HL-60 (cell line): ENCODE measurements at regions not wholly inside any gene's neighbourhood (a gene's known extent, or its start where the extent isn't known, plus 50 kb on each side); places are given as distances from the start of the nearest gene placed in this dataset.

ENCODE experiments used
- DNase-seq, 2 experiments: peaks; one replicate each; pipeline ENCODE4 v3.0.0-alpha.2; 2010 to 2020; ENCODE audit warnings: low read depth in 1 of 2, low spot score in 1 of 2
- H3K27ac ChIP-seq: fragments of 250-450 bp; sonication (Bioruptor Pico); replicated peaks from 2 replicates; pipeline ENCODE4 v1.5.1; 2020; ENCODE audit warnings: mild to moderate bottlenecking, moderate library complexity
- H3K27me3 ChIP-seq: fragments of 250-450 bp; sonication (Bioruptor Pico); 2 replicates; pipeline ENCODE4 v1.5.1; 2021; ENCODE audit warnings: mild to moderate bottlenecking, moderate library complexity; ENCODE audit not compliant: insufficient read depth, poor library complexity, severe bottlenecking
- H3K4me3 ChIP-seq: replicated peaks from 2 replicates; pipeline ENCODE4 v1.5.1; 2011; ENCODE audit warnings: mild to moderate bottlenecking, control low read depth, low read length; ENCODE audit not compliant: insufficient read depth
- CTCF ChIP-seq: IDR thresholded peaks from one replicate; pipeline ENCODE4 v1.5.1; 2011; ENCODE audit warnings: low read length, control low read depth, inconsistent platforms; ENCODE audit not compliant: insufficient read depth
- GABPA ChIP-seq: IDR thresholded peaks from 2 replicates; pipeline ENCODE4 v1.6.1; 2012; ENCODE audit warnings: low read depth
- POLR2AphosphoS5 ChIP-seq: IDR thresholded peaks from 2 replicates; pipeline ENCODE4 v1.6.1; 2012; ENCODE audit warnings: low read depth
- REST ChIP-seq: IDR thresholded peaks from 2 replicates; pipeline ENCODE4 v1.6.1; 2012; ENCODE audit warnings: low read depth; ENCODE audit not compliant: insufficient replicate concordance
- SPI1 ChIP-seq: IDR thresholded peaks from 2 replicates; pipeline ENCODE4 v1.6.1; 2012; ENCODE audit warnings: low read depth, mild to moderate bottlenecking, borderline replicate concordance

GRCh38 chr6:19558201-19558600, 279.0 kb upstream of the ID4 start:
- Histone ChIP-seq H3K27ac (no peak overlapping the region), H3K27me3 (no peaks in the 10 kb centered on the region), H3K4me3 (no peak overlapping the region)
- no peak for DNase-seq
- TF ChIP-seq POLR2AphosphoS5: no peak
- no peak for TF ChIP-seq CTCF
- no peak for TF ChIP-seq SPI1
- TF ChIP-seq REST: no peak

- Histone ChIP-seq H3K27me3 (no peaks in the 10 kb centered on the region), H3K27ac (no peak overlapping the region), H3K4me3 (no peak overlapping the region)
- TF ChIP-seq SPI1 (no peak), GABPA (no peak), REST (no peak), CTCF (no peak), POLR2AphosphoS5 (no peak)
- DNase-seq: no peak
These were observed 278.2 kb upstream of the ID4 start for GRCh38 chr6:19558934-19559333.

GRCh38 chr6:19562468-19562867, 274.7 kb upstream of the ID4 start:
- Histone ChIP-seq H3K4me3 (no peak overlapping the region), H3K27ac (no peak overlapping the region), H3K27me3 (no peaks in the 10 kb centered on the region)
- DNase-seq: no peak
- TF ChIP-seq SPI1 (no peak), CTCF (no peak), GABPA (no peak)

- no peaks in the 10 kb centered on the region for H3K27me3 ChIP-seq
- TF ChIP-seq POLR2AphosphoS5: no peak
- no peak for TF ChIP-seq CTCF
- TF ChIP-seq REST: no peak
- TF ChIP-seq GABPA: no peak
- no peak for TF ChIP-seq SPI1
- DNase-seq: no peak
- no peak overlapping the region for H3K27ac ChIP-seq
- H3K4me3 ChIP-seq: no peak overlapping the region
These were observed 267.6 kb upstream of the ID4 start for GRCh38 chr6:19569563-19569962.
